IMR-90 (cell line): ENCODE measurements at regions not wholly inside any gene's neighbourhood (a gene's known extent, or its start where the extent isn't known, plus 50 kb on each side); places are given as distances from the start of the nearest gene placed in this dataset.

Experiments
- ATAC-seq: fragments of 200-7000 bp; cut with Tn5 transposase; 2 replicates; pipeline ENCODE4 v1.9.1; 2020; ENCODE audit warnings: low read depth, mild to moderate bottlenecking, moderate library complexity
- BruUV-seq: library from RNA; stranded (reverse); fragments of 400-500 nt; replicated peaks from 2 replicates; lab custom pipeline; 2021; lab: Mats Ljungman, UMichigan
- CTCF ChIA-PET: fragments of 300-600 bp; formaldehyde crosslinking; extraction: SDS; loops from one replicate; lab custom pipeline; 2021; ENCODE audit warnings: antibody characterized with exemption; lab: Yijun Ruan, JAX
- POLR2A ChIA-PET: fragments of 300-600 bp; sonication (Branson Sonifier 250); formaldehyde crosslinking; loops from one replicate; lab custom pipeline; 2022; ENCODE audit warnings: antibody characterized with exemption; ENCODE audit not compliant: unreplicated experiment; lab: Charles Lee
- DNase-seq: peaks from one replicate; pipeline ENCODE4 v3.0.0; 2013
- H2AFZ ChIP-seq: replicated peaks from 2 replicates; pipeline ENCODE3; 2013; ENCODE audit warnings: low read length, mild to moderate bottlenecking; ENCODE audit not compliant: poor library complexity
- H2AK5ac ChIP-seq: 2 replicates; pipeline ENCODE4 v1.6.1; 2013; ENCODE audit warnings: low read depth, low read length, inconsistent platforms
- H2AK9ac ChIP-seq: replicated peaks from 2 replicates; pipeline ENCODE3; 2013; ENCODE audit warnings: mild to moderate bottlenecking, low read depth, low read length, moderate library complexity; ENCODE audit not compliant: poor library complexity
- H2BK120ac ChIP-seq: 2 replicates; pipeline ENCODE4 v1.6.1; 2013; ENCODE audit warnings: low read depth, low read length, inconsistent platforms
- H2BK15ac ChIP-seq: 3 replicates; pipeline ENCODE4 v1.6.1; 2013; ENCODE audit warnings: low read depth, low read length, inconsistent platforms
- H2BK20ac ChIP-seq: 2 replicates; pipeline ENCODE4 v1.6.1; 2013; ENCODE audit warnings: low read depth, mild to moderate bottlenecking, inconsistent platforms, low read length, moderate library complexity
- H2BK5ac ChIP-seq: 2 replicates; pipeline ENCODE4 v1.6.1; 2013; ENCODE audit warnings: mild to moderate bottlenecking, low read depth, low read length, inconsistent platforms; ENCODE audit not compliant: poor library complexity, severe bottlenecking
- H3K14ac ChIP-seq: replicated peaks from 2 replicates; pipeline ENCODE4 v1.6.1; 2013; ENCODE audit warnings: low read depth, low read length, inconsistent platforms
- H3K18ac ChIP-seq: 2 replicates; pipeline ENCODE4 v1.6.1; 2013; ENCODE audit warnings: low read depth, low read length, control low read depth
- H3K23ac ChIP-seq: 2 replicates; pipeline ENCODE4 v1.6.1; 2013; ENCODE audit warnings: low read depth, low read length, inconsistent platforms
- H3K27ac ChIP-seq: 2 replicates; pipeline ENCODE4 v1.5.1; 2013; ENCODE audit warnings: mild to moderate bottlenecking, control low read depth, low read length; ENCODE audit not compliant: insufficient read depth
- H3K27me3 ChIP-seq: 2 replicates; pipeline ENCODE4 v1.6.1; 2013; ENCODE audit warnings: low read length; ENCODE audit not compliant: control insufficient read depth, insufficient read depth
- H3K36me3 ChIP-seq: 2 replicates; pipeline ENCODE4 v1.6.1; 2013; ENCODE audit warnings: low read length, mixed read lengths; ENCODE audit not compliant: control insufficient read depth, insufficient read depth
- H3K4ac ChIP-seq: 2 replicates; pipeline ENCODE4 v1.6.1; 2013; ENCODE audit warnings: low read depth, low read length, inconsistent platforms
- H3K4me1 ChIP-seq: 2 replicates; pipeline ENCODE4 v1.6.1; 2013; ENCODE audit warnings: low read length, mixed read lengths; ENCODE audit not compliant: control insufficient read depth, insufficient read depth
- H3K4me2 ChIP-seq: 2 replicates; pipeline ENCODE4 v1.6.1; 2013; ENCODE audit warnings: low read depth, mild to moderate bottlenecking, control low read depth, low read length, moderate library complexity
- H3K4me3 ChIP-seq: 2 replicates; pipeline ENCODE4 v1.5.1; 2013; ENCODE audit warnings: low read depth, mild to moderate bottlenecking, control low read depth, low read length, moderate library complexity; ENCODE audit not compliant: insufficient read depth
- H3K56ac ChIP-seq: 2 replicates; pipeline ENCODE4 v1.6.1; 2013; ENCODE audit warnings: low read length, inconsistent platforms; ENCODE audit not compliant: insufficient read depth; ENCODE audit errors: extremely low read depth
- H3K79me1 ChIP-seq, 2 experiments: 2 replicates each; pipeline ENCODE4 v1.6.1; 2013; ENCODE audit warnings: low read length in 2 of 2, inconsistent platforms in 1 of 2, low read depth in 1 of 2
- H3K9ac ChIP-seq: 2 replicates; pipeline ENCODE4 v1.6.1; 2013; ENCODE audit warnings: low read depth, low read length, control low read depth
- H3K9me1 ChIP-seq: 2 replicates; pipeline ENCODE4 v1.6.1; 2013; ENCODE audit warnings: low read length, inconsistent platforms; ENCODE audit not compliant: insufficient read depth
- H3K9me3 ChIP-seq: 2 replicates; pipeline ENCODE4 v1.6.1; 2013; ENCODE audit warnings: low read length; ENCODE audit not compliant: control insufficient read depth, insufficient read depth
- H4K20me1 ChIP-seq: 2 replicates; pipeline ENCODE4 v1.6.1; 2013; ENCODE audit warnings: low read length, inconsistent platforms; ENCODE audit not compliant: insufficient read depth
- H4K5ac ChIP-seq: 2 replicates; pipeline ENCODE4 v1.6.1; 2013; ENCODE audit warnings: mild to moderate bottlenecking, low read depth, low read length, control low read depth
- H4K8ac ChIP-seq, 2 experiments: 2 replicates each; pipeline ENCODE4 v1.6.1; 2013; ENCODE audit warnings: low read depth in 2 of 2, low read length in 2 of 2, control low read depth in 1 of 2, inconsistent platforms in 1 of 2
- H4K91ac ChIP-seq: 2 replicates; pipeline ENCODE4 v1.6.1; 2013; ENCODE audit warnings: low read depth, low read length, inconsistent platforms; ENCODE audit not compliant: insufficient read depth
- CEBPB ChIP-seq: IDR thresholded peaks from 2 replicates; pipeline ENCODE4 v1.6.1; 2012; ENCODE audit warnings: low read depth, low read length, improper control_type of control experiment
- MAFK ChIP-seq: IDR thresholded peaks from 2 replicates; pipeline ENCODE4 v1.6.1; 2012; ENCODE audit warnings: low read depth, low read length, improper control_type of control experiment
- WGBS, 2 experiments: methylation state at CpG; one replicate each; pipeline versions ENCODE4 v1.1.5 to v1.1.7; 2013; ENCODE audit warnings: missing lambda C conversion rate in 2 of 2; ENCODE audit not compliant: insufficient read length in 1 of 2; ENCODE audit errors: extremely low coverage in 2 of 2; 5-methylcytosine and 5-hydroxymethylcytosine counted together
- dilution Hi-C: fragments of 300-500 bp; cut with HindIII; formaldehyde crosslinking; loops from one replicate; pipeline ENCODE4 v1.14.3; 2018; ENCODE audit warnings: low sequenced_read_pairs; ENCODE audit not compliant: unreplicated experiment
- in situ Hi-C: fragments of 300-500 bp; cut with MboI; formaldehyde crosslinking; loops from 3 replicates; pipeline ENCODE4 v1.14.3; 2019; ENCODE audit warnings: low sequenced_read_pairs, inconsistent platforms, mixed read lengths
- intact Hi-C: fragments of 100-400 bp; cut with micrococcal nuclease; formaldehyde crosslinking; loops from 2 replicates; pipeline ENCODE4 v1.10.0; 2022

DNA sequence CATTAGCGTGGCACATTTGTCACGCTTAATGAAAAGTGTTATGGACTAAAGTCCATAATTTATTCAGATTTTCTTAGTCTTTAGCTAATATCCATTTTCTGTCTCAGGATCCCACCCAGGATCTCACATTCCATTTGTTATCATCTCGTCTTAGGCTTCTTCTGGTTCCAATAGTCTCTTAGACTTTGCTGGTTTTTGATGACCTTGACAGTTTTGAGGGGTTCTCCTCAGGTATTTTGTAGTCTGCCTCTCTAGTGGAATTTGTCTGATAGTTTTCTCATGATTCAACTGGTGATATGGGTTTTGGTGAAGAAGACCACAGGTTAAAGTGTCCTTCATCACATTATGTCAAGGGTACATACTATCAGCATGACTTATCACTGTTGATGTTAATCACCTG lies 66.0 kb upstream of the GPR26 start:
- H2BK5ac ChIP-seq = no peak overlapping the region
- H3K4me3 ChIP-seq = no peak overlapping the region
- no peak overlapping the region for H2BK120ac ChIP-seq
- no peak overlapping the region for H4K91ac ChIP-seq
- no peak overlapping the region for H3K27ac ChIP-seq
- no peak overlapping the region for H2AFZ ChIP-seq
- H3K23ac ChIP-seq = no peak overlapping the region
- H4K20me1 ChIP-seq = no peaks in the 10 kb centered on the region
- ChIA-PET POLR2A (no interaction called here), CTCF (no interaction called here)
- H3K9ac ChIP-seq = no peak overlapping the region
- DNase-seq (no peak), ATAC-seq (no peak)
- no peaks in the 10 kb centered on the region for H3K27me3 ChIP-seq
- in situ Hi-C loops (no loop called here), dilution Hi-C loops (no loop called here), intact Hi-C loops (no loop called here)
- H3K14ac ChIP-seq = no peak overlapping the region
- no peak for TF ChIP-seq CEBPB
- TF ChIP-seq MAFK = peak; percentile 49; the same call in 1 of the 2 replicates
- no peak overlapping the region for H2BK15ac ChIP-seq
- no peaks in the 10 kb centered on the region for H3K9me1 ChIP-seq
- no peak overlapping the region for H4K5ac ChIP-seq
- no peak overlapping the region for H4K8ac ChIP-seq
- no peaks in the 10 kb centered on the region for H3K79me1 ChIP-seq
- no peak overlapping the region for H2BK20ac ChIP-seq
- H3K56ac ChIP-seq = no peak overlapping the region
- no peak overlapping the region for H3K18ac ChIP-seq
- no peaks in the 10 kb centered on the region for H3K4me1 ChIP-seq
- no TSS peak for BruUV-seq
- no CpG with 5 or more reads among the region's 3 CpGs for WGBS, 2 experiments
- no peaks in the 10 kb centered on the region for H3K36me3 ChIP-seq
- H2AK9ac ChIP-seq = no peak overlapping the region
- no peak overlapping the region for H3K4ac ChIP-seq
- H2AK5ac ChIP-seq = no peak overlapping the region
- H3K4me2 ChIP-seq = no peak overlapping the region
- H3K9me3 ChIP-seq = peaks cover 34% of the 10 kb centered on the region
